ENCODE measurements at regions not wholly inside any gene's neighbourhood (a gene's known extent, or its start where the extent isn't known, plus 50 kb on each side); places are given as distances from the start of the nearest gene placed in this dataset.

DNA sequence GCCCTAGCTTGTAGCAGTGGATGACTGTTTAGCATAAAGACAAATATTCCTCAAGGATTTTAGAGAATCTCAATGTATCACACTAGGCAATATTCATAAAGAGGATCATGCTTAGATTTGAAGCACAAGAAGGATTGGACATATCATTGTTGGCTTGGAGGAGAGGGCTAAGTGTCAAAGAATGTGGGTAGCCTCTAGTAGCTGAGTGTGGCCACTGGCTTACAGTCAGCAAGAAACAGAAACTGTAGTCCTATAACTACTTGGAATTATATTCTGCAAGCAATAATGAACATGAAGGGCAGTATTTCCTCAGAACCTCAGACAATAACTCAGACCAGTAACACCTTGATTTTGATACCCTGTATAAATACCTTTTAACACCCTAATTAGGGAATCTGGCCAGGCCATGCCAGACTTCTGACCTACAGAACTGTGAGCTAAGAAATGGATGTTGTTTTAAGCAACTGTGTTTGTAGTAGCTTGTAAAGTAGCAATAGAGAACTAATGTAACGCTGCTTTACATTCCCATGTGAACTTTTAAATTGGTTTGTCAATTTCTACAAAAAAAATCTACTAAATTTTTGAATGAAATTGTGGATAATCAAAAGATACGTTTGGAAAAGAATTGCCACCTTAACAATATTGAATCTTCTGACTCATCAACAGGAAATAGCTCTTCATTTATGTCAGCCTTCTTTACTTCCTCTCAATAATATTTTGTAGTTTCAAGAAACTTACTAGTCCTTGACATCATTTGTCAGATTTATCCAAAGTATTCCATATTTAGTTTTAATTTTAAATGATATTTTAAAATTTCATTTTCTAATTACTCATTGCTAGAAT is 65.2 kb upstream of the RSPO3 start:
- H3K27me3 ChIP-seq: no peaks in the 10 kb centered on the region
- no peak overlapping the region for H3K4me3 ChIP-seq
- no peak for DNase-seq
- intact Hi-C loops (cut with DNase I): no loop called here
- WGBS, 4 donors: 44 to 52% (median 46%) methylated on average over 2 of the region's 2 CpGs
- no peaks in the 10 kb centered on the region for H3K9me3 ChIP-seq (replicated peaks in 1 of 3)
- H3K36me3 ChIP-seq (replicated peaks in 1 of 2): no peaks in the 10 kb centered on the region
- no peak overlapping the region for H3K27ac ChIP-seq
- H3K4me1 ChIP-seq (replicated peaks in 1 of 2): no peaks in the 10 kb centered on the region
- TF ChIP-seq CTCF (IDR thresholded peaks at IDR 0.05): no peak
- TF ChIP-seq POLR2A (IDR thresholded peaks at IDR 0.05): no peak

DNA sequence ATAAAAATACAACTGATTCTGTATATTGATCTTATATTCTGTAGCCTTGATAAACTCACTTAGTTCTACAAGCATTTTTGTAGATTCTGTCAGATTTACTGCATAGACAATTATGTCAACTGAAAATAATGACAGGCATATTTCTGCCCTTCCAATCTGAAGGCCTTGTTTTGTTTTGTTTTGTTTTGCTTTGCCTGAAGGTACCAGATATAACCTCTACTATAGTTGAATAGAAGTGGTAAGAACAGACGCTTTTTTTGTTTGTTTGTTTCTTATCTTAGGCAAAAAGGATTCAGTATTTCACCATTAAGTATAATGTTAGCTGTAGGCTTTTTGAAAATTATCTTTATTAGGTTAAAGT is 64.6 kb upstream of the RSPO3 start:
- Histone ChIP-seq H3K4me3 (no peak overlapping the region), H3K27ac (no peak overlapping the region), H3K9me3 (replicated peaks in 1 of 3) (no peaks in the 10 kb centered on the region), H3K4me1 (replicated peaks in 1 of 2) (no peaks in the 10 kb centered on the region), H3K36me3 (replicated peaks in 1 of 2) (no peaks in the 10 kb centered on the region), H3K27me3 (no peaks in the 10 kb centered on the region)
- intact Hi-C loops (cut with DNase I): no loop called here
- TF ChIP-seq POLR2A (IDR thresholded peaks at IDR 0.05): no peak
- no peak for TF ChIP-seq CTCF (IDR thresholded peaks at IDR 0.05)
- no peak for DNase-seq
- 48 to 67% (median 61%) methylated on average over 1 of the region's 1 CpG for WGBS, 4 donors

GRCh38 chr6:127058027-127058426 is 60.4 kb upstream of the RSPO3 start:
- Histone ChIP-seq H3K27ac (no peak overlapping the region), H3K9me3 (replicated peaks in 1 of 3) (no peaks in the 10 kb centered on the region), H3K4me1 (replicated peaks in 1 of 2) (no peaks in the 10 kb centered on the region), H3K36me3 (replicated peaks in 1 of 2) (no peaks in the 10 kb centered on the region), H3K27me3 (no peaks in the 10 kb centered on the region), H3K4me3 (no peak overlapping the region)
- WGBS, 4 donors: 93 to 100% (median 98%) methylated on average over 2 of the region's 2 CpGs
- no peak for TF ChIP-seq POLR2A (IDR thresholded peaks at IDR 0.05)
- TF ChIP-seq CTCF (IDR thresholded peaks at IDR 0.05): no peak
- intact Hi-C loops (cut with DNase I): no loop called here
- DNase-seq: no peak

GRCh38 chr6:127058936-127059335 is 59.5 kb upstream of the RSPO3 start:
- intact Hi-C loops (cut with DNase I): no loop called here
- no peak for DNase-seq
- Histone ChIP-seq H3K9me3 (replicated peaks in 1 of 3) (no peaks in the 10 kb centered on the region), H3K27ac (no peak overlapping the region), H3K4me1 (replicated peaks in 1 of 2) (no peaks in the 10 kb centered on the region), H3K36me3 (replicated peaks in 1 of 2) (no peaks in the 10 kb centered on the region), H3K4me3 (no peak overlapping the region), H3K27me3 (no peaks in the 10 kb centered on the region)
- TF ChIP-seq POLR2A (IDR thresholded peaks at IDR 0.05) (no peak), CTCF (IDR thresholded peaks at IDR 0.05) (no peak)
- 70 to 87% (median 80%) methylated on average over 2 of the region's 2 CpGs for WGBS, 4 donors

MicroRNA genes in the stretch of these regions (microRNA counts, 767-probe panel; counts per million panel counts)
- microRNA hsa-miR-588: 0 counts per million in 2 donors

Small RNA genes in the stretch of these regions (microRNA-seq; reads per million reads assigned to microRNA genes)
- gene MIR588: 0.28 to 0.45 (median 0.38) reads per million in 3 donors

Small RNA genes in the stretch of these regions (small RNA-seq; reads per million reads assigned to genes)
- gene MIR588 (0 reads per million in 2 donors), gene RNU6-200P (0 reads per million in 2 donors)
